M059J (cell line): ENCODE measurements at regions not wholly inside any gene's neighbourhood (a gene's known extent, or its start where the extent isn't known, plus 50 kb on each side); places are given as distances from the start of the nearest gene placed in this dataset.
A peak's percentile ranks its signal among the peaks of the same experiment; 100 is the strongest.

ENCODE experiments used
- DNase-seq: peaks from one replicate; pipeline ENCODE4 v3.0.0-alpha.2; 2012; ENCODE audit warnings: low read depth

GRCh38 chr20:60274717-60275116, 316.5 kb downstream of the CDH26 start:
- DNase-seq = no peak

GRCh38 chr20:60281295-60281694, 323.1 kb downstream of the CDH26 start:
- DNase-seq = no peak

GRCh38 chr20:60283281-60283680, 325.1 kb downstream of the CDH26 start:
- DNase-seq = peak; percentile 28

- no peak for DNase-seq
Observed at GRCh38 chr20:60286764-60287163, 328.5 kb downstream of the CDH26 start.

- DNase-seq = no peak
Observed at GRCh38 chr20:60288945-60289344, 330.7 kb downstream of the CDH26 start.

GRCh38 chr20:60292001-60292520, 333.8 kb downstream of the CDH26 start:
- DNase-seq = no peak

GRCh38 chr20:60294632-60295031, 336.4 kb downstream of the CDH26 start:
- no peak for DNase-seq

GRCh38 chr20:60295214-60295613, 337.0 kb downstream of the CDH26 start:
- peak; percentile 21 for DNase-seq

GRCh38 chr20:60297649-60298048, 339.4 kb downstream of the CDH26 start:
- DNase-seq = no peak

GRCh38 chr20:60298647-60299046, 340.4 kb downstream of the CDH26 start:
- DNase-seq = no peak

GRCh38 chr20:60299951-60300350, 341.7 kb downstream of the CDH26 start:
- no peak for DNase-seq

- DNase-seq = no peak
Observed at GRCh38 chr20:60300374-60300773, 342.2 kb downstream of the CDH26 start.

- peak; percentile 12 for DNase-seq
Observed at GRCh38 chr20:60302875-60303274, 344.7 kb downstream of the CDH26 start.

- DNase-seq = no peak
Observed at GRCh38 chr20:60304026-60304590, 345.9 kb downstream of the CDH26 start.

- no peak for DNase-seq
Observed at GRCh38 chr20:60304931-60305330, 346.7 kb downstream of the CDH26 start.

GRCh38 chr20:60306105-60306504, 347.9 kb downstream of the CDH26 start:
- DNase-seq = no peak

- no peak for DNase-seq
Observed at GRCh38 chr20:60306551-60306950, 348.3 kb downstream of the CDH26 start.

GRCh38 chr20:60310560-60311349, 352.5 kb downstream of the CDH26 start:
- no peak for DNase-seq

- no peak for DNase-seq
Observed at GRCh38 chr20:60313191-60313590, 355.0 kb downstream of the CDH26 start.

GRCh38 chr20:60313614-60314013, 355.4 kb downstream of the CDH26 start:
- peak; percentile 5 for DNase-seq

GRCh38 chr20:60314727-60315126, 356.5 kb downstream of the CDH26 start:
- DNase-seq = no peak

- no peak for DNase-seq
Observed at GRCh38 chr20:60316476-60317158, 358.4 kb downstream of the CDH26 start.

- DNase-seq = no peak
Observed at GRCh38 chr20:60317401-60317800, 359.2 kb downstream of the CDH26 start.
